SK-N-MC (cell line): ENCODE measurements at regions not wholly inside any gene's neighbourhood (a gene's known extent, or its start where the extent isn't known, plus 50 kb on each side); places are given as distances from the start of the nearest gene placed in this dataset.

Experiments
- DNase-seq: peaks from one replicate; pipeline ENCODE4 v3.0.0-alpha.2; 2011; ENCODE audit warnings: low read depth, low spot score
- H3K27ac ChIP-seq: fragments of 200-600 bp; sonication (generic); 2 replicates; pipeline ENCODE4 v1.5.1; 2016; ENCODE audit warnings: mixed run types
- H3K36me3 ChIP-seq: fragments of 200-600 bp; sonication (generic); 2 replicates; pipeline ENCODE4 v1.6.1; 2017; ENCODE audit warnings: antibody characterized with exemption, low read length, mixed read lengths; ENCODE audit not compliant: insufficient read depth
- H3K4me3 ChIP-seq: fragments of 200-600 bp; sonication (generic); 2 replicates; pipeline ENCODE4 v1.5.1; 2016
- H3K9ac ChIP-seq: fragments of 200-600 bp; sonication (generic); 2 replicates; pipeline ENCODE4 v1.8.0; 2017; ENCODE audit warnings: mixed run types, mixed read lengths; ENCODE audit not compliant: insufficient read length
- H3K9me3 ChIP-seq: fragments of 200-600 bp; sonication (generic); 2 replicates; pipeline ENCODE4 v1.6.1; 2017; ENCODE audit warnings: low read depth, mild to moderate bottlenecking, antibody characterized with exemption, low read length, moderate library complexity, mixed read lengths
- EZH2 ChIP-seq: fragments of 200-600 bp; sonication (generic); IDR thresholded peaks from one replicate; pipeline ENCODE4 v1.6.1; 2017; ENCODE audit warnings: antibody characterized with exemption
- FOXP2 ChIP-seq: optimal IDR thresholded peaks from 2 replicates; pipeline ENCODE3; 2011; ENCODE audit warnings: mild to moderate bottlenecking, moderate library complexity; ENCODE audit not compliant: insufficient read depth; ENCODE audit errors: extremely low read length, control extremely low read depth
- POLR2AphosphoS5 ChIP-seq: IDR thresholded peaks from 2 replicates; pipeline ENCODE4 v1.6.1; 2012; ENCODE audit warnings: mild to moderate bottlenecking, low read depth, low read length, borderline replicate concordance

GRCh38 chr15:77762747-77763355, 130.1 kb upstream of the LINGO1 start:
- no peak overlapping the region for H3K9ac ChIP-seq
- H3K4me3 ChIP-seq, result no peak overlapping the region
- H3K27ac ChIP-seq, result no peak overlapping the region
- H3K9me3 ChIP-seq, result no peaks in the 10 kb centered on the region
- DNase-seq, result no peak
- no peak for TF ChIP-seq POLR2AphosphoS5
- H3K36me3 ChIP-seq, result no peaks in the 10 kb centered on the region

- no peaks in the 10 kb centered on the region for H3K36me3 ChIP-seq
- no peak overlapping the region for H3K9ac ChIP-seq
- no peaks in the 10 kb centered on the region for H3K9me3 ChIP-seq
- TF ChIP-seq FOXP2, result no peak
- TF ChIP-seq EZH2, result no peak
- TF ChIP-seq POLR2AphosphoS5, result no peak
- no peak overlapping the region for H3K27ac ChIP-seq
- no peak for DNase-seq
- no peak overlapping the region for H3K4me3 ChIP-seq
Measured at GRCh38 chr15:77759896-77760592, 127.3 kb upstream of the LINGO1 start.

GRCh38 chr15:77753939-77754338, 121.2 kb upstream of the LINGO1 start:
- Histone ChIP-seq H3K9ac (no peak overlapping the region), H3K4me3 (no peak overlapping the region), H3K36me3 (no peaks in the 10 kb centered on the region), H3K27ac (no peak overlapping the region), H3K9me3 (no peaks in the 10 kb centered on the region)
- no peak for DNase-seq
- TF ChIP-seq EZH2 (no peak), FOXP2 (no peak), POLR2AphosphoS5 (no peak)

- no peak overlapping the region for H3K4me3 ChIP-seq
- no peak overlapping the region for H3K9ac ChIP-seq
- DNase-seq, result no peak
- TF ChIP-seq EZH2 (no peak), POLR2AphosphoS5 (no peak), FOXP2 (no peak)
- no peaks in the 10 kb centered on the region for H3K36me3 ChIP-seq
- H3K27ac ChIP-seq, result no peak overlapping the region
- H3K9me3 ChIP-seq, result no peaks in the 10 kb centered on the region
Measured at GRCh38 chr15:77753281-77753873, 120.7 kb upstream of the LINGO1 start.

GRCh38 chr15:77749998-77750540, 117.4 kb upstream of the LINGO1 start:
- Histone ChIP-seq H3K9me3 (no peaks in the 10 kb centered on the region), H3K4me3 (no peak overlapping the region), H3K36me3 (no peaks in the 10 kb centered on the region), H3K27ac (no peak overlapping the region), H3K9ac (no peak overlapping the region)
- DNase-seq, result no peak
- TF ChIP-seq FOXP2 (no peak), EZH2 (no peak), POLR2AphosphoS5 (no peak)

GRCh38 chr15:77749236-77749997, 116.7 kb upstream of the LINGO1 start:
- Histone ChIP-seq H3K27ac (no peak overlapping the region), H3K9me3 (no peaks in the 10 kb centered on the region), H3K36me3 (no peaks in the 10 kb centered on the region), H3K4me3 (no peak overlapping the region), H3K9ac (no peak overlapping the region)
- DNase-seq, result no peak
- no peak for TF ChIP-seq FOXP2
- TF ChIP-seq EZH2, result no peak
- TF ChIP-seq POLR2AphosphoS5, result no peak

GRCh38 chr15:77748078-77749064, 115.7 kb upstream of the LINGO1 start:
- Histone ChIP-seq H3K9me3 (no peaks in the 10 kb centered on the region), H3K27ac (no peak overlapping the region), H3K9ac (no peak overlapping the region), H3K36me3 (no peaks in the 10 kb centered on the region), H3K4me3 (no peak overlapping the region)
- no peak for DNase-seq
- TF ChIP-seq POLR2AphosphoS5, result no peak
- TF ChIP-seq EZH2, result no peak
- TF ChIP-seq FOXP2, result no peak
